Activated naive CD8-positive, alpha-beta T cell treated with anti-CD3 and anti-CD28 coated beads, Interleukin-2, amount 10 ng/mL, durations not matched to agents 7 days and 5 days (primary cell): ENCODE measurements at regions not wholly inside any gene's neighbourhood (a gene's known extent, or its start where the extent isn't known, plus 50 kb on each side); places are given as distances from the start of the nearest gene placed in this dataset.
"Not testable (repeated sequence)": the region's sequence is repeated elsewhere in the genome, so short reads cannot be mapped to it uniquely, and the experiment has no call there.

ENCODE experiments used
- ATAC-seq: fragments of 150-1000 bp; cut with Tn5 transposase; one replicate; pipeline ENCODE4 v1.10.0; 2021; ENCODE audit warnings: low read depth, moderate library complexity
- POLR2A ChIA-PET: fragments of 350-600 bp; sonication (Branson Sonifier 250); formaldehyde crosslinking; loops from one replicate; lab custom pipeline; 2021; ENCODE audit warnings: antibody characterized with exemption; lab: Charles Lee
- DNase-seq: peaks from one replicate; pipeline ENCODE4 v3.0.0; 2021
- H3K27ac Mint-ChIP-seq: one replicate; pipeline ENCODE4 v1.8.0; 2022; ENCODE audit warnings: mild to moderate bottlenecking, mixed read lengths
- H3K27me3 Mint-ChIP-seq: one replicate; pipeline ENCODE4 v1.8.0; 2022; ENCODE audit warnings: mild to moderate bottlenecking, moderate library complexity, mixed read lengths
- H3K36me3 Mint-ChIP-seq: one replicate; pipeline ENCODE4 v1.8.0; 2021; ENCODE audit warnings: mild to moderate bottlenecking, mixed read lengths
- H3K4me1 Mint-ChIP-seq: one replicate; pipeline ENCODE4 v1.8.0; 2021; ENCODE audit warnings: mixed read lengths
- H3K4me3 Mint-ChIP-seq: one replicate; pipeline ENCODE4 v1.8.0; 2022; ENCODE audit warnings: mild to moderate bottlenecking, moderate library complexity, mixed read lengths
- H3K9me3 Mint-ChIP-seq: one replicate; pipeline ENCODE4 v1.8.0; 2021; ENCODE audit warnings: mixed read lengths

DNA sequence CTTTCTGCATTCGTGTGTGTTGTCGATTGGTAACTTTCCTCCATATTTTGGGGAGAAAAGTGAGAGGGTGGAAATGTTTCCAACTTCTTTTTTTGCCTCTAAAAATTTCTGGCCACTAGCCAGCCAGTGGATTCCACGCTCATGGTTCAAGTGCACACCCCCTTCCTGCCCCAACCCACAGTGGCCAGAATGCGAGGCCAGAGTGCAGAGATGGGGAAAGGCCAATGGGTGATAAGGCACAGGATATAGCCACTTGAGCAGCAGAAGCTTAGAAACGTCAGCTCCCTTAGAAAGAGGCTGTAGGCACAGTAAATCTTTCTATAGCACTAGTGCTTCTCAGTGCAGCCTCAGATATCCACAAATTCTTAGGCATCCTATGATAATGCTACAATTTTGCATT is 75.8 kb upstream of the ADRB2 start:
- Mint-ChIP-seq H3K27me3 (peaks cover 21% of the 10 kb centered on the region), H3K36me3 (no peaks in the 10 kb centered on the region), H3K4me3 (no peak overlapping the region), H3K27ac (no peak overlapping the region), H3K9me3 (peaks cover 5% of the 10 kb centered on the region), H3K4me1 (no peaks in the 10 kb centered on the region)
- POLR2A ChIA-PET: no interaction called here
- no peak for DNase-seq
- ATAC-seq: no peak

GRCh38 chr5:148751025-148751424 is 75.4 kb upstream of the ADRB2 start:
- Mint-ChIP-seq H3K36me3 (no peaks in the 10 kb centered on the region), H3K27ac (no peak overlapping the region)

DNA sequence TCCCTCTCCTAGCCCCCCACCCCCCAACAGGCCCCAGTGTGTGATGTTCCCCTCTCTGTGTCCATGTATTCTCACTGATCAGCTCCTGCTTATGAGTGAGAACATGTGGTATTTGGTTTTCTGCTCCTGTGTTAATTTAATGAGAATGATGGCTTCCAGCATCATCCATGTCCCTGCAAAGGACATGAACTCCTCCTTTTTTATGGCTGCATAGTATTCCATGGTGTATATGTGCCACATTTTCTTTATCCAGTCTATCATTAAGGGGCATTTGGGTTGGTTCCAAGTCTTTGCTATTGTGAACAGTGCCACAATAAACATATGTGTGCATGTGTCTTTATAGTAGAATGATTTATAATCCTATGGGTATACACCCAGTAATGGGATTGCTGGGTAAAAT is 74.0 kb upstream of the ADRB2 start:
- H3K36me3 Mint-ChIP-seq, H3K9me3 Mint-ChIP-seq, H3K27ac Mint-ChIP-seq, POLR2A ChIA-PET, H3K4me1 Mint-ChIP-seq, ATAC-seq, DNase-seq, H3K4me3 Mint-ChIP-seq: not testable (repeated sequence)
- peaks cover 26% of the 10 kb centered on the region for H3K27me3 Mint-ChIP-seq

More at GRCh38 chr5:148751025-148751424, 75.4 kb upstream of the ADRB2 start:
- no peak for DNase-seq
- Mint-ChIP-seq H3K27me3 (peaks cover 24% of the 10 kb centered on the region), H3K9me3 (peaks cover 5% of the 10 kb centered on the region), H3K4me1 (no peaks in the 10 kb centered on the region), H3K4me3 (no peak overlapping the region)
- POLR2A ChIA-PET: no interaction called here
- no peak for ATAC-seq

DNA sequence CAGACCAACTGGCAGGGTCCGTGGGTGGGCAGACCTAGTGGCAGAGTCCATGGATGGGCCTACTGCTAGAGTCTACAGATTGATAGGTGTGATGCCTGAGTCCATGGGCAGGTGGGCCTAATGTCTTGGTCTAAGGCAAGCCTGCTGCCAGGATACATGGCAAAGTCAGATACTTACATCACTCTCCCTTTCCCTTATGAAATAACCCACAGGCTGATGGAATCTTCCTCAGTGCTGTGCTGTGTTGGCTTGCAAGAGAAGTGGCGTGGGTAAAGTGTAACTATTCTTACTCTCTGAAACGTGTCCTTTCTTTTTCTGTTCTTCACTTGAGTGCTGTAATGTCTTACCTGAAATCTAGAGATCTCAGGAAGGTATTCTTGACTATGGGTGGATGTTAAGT is 67.3 kb upstream of the ADRB2 start:
- POLR2A ChIA-PET: no interaction called here
- DNase-seq (no peak), ATAC-seq (no peak)
- Mint-ChIP-seq H3K4me1 (peaks cover 2% of the 10 kb centered on the region), H3K36me3 (no peaks in the 10 kb centered on the region), H3K9me3 (peaks cover 3% of the 10 kb centered on the region), H3K27ac (no peak overlapping the region), H3K27me3 (peaks cover 35% of the 10 kb centered on the region), H3K4me3 (no peak overlapping the region)

- POLR2A ChIA-PET: interaction anchor here (0.6 kb wide), 1 partner anchor 17 kb away, joined by 3 read pairs; no protein-coding TSS in a partner anchor
- Mint-ChIP-seq H3K27ac (no peak overlapping the region), H3K4me1 (peaks cover 2% of the 10 kb centered on the region), H3K36me3 (no peaks in the 10 kb centered on the region), H3K9me3 (no peaks in the 10 kb centered on the region), H3K27me3 (peaks cover 33% of the 10 kb centered on the region), H3K4me3 (no peak overlapping the region)
- DNase-seq (no peak), ATAC-seq (peak; percentile 42)
Measured at GRCh38 chr5:148760945-148761638, 65.3 kb upstream of the ADRB2 start.

DNA sequence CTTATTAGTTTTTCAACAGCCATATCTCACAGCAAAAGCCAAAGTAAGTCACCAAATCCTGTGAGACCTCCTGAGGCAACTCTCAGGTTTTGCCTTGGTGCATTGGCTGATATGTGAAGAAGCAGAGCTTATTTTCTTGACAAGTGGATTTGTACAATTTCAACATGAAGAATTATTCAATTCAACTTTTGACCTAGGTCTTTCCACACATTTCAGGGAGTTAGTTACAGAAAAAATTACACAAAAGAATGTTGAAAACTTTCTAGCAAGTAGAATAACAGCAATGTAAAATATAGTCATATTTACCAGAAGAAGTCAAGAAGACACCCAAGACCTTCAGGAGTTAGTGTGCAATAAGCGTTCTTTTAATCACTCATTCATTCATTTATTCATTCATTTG is 62.4 kb upstream of the ADRB2 start:
- ATAC-seq: no peak
- Mint-ChIP-seq H3K4me3 (no peak overlapping the region), H3K36me3 (no peaks in the 10 kb centered on the region), H3K27ac (no peak overlapping the region), H3K9me3 (no peaks in the 10 kb centered on the region), H3K4me1 (peaks cover 2% of the 10 kb centered on the region), H3K27me3 (peaks cover 46% of the 10 kb centered on the region)
- no peak for DNase-seq
- POLR2A ChIA-PET: no interaction called here

DNA sequence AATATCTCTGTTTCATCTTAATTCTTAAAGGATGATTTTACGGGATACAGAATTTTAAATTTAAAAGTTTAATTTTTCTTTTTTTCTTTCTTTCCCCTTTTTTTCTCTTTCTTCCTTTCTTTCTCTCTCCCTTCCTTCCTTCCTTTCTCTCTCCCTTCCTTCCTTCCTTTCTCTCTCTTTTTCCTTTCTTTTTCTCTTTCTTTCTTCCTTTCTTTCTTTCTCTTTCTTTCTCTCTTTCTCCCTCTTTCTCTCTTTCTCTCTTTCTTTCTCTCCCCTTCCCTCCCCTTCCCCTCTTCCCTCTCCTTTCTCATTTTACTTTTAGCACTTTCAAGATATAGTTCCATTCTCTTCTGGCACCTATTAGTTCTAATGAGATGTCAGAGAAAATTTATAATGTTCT is 61.4 kb upstream of the ADRB2 start:
- no peaks in the 10 kb centered on the region for H3K9me3 Mint-ChIP-seq
- H3K4me3 Mint-ChIP-seq: no peak overlapping the region
- H3K36me3 Mint-ChIP-seq: no peaks in the 10 kb centered on the region
- ATAC-seq (no peak), DNase-seq (no peak)
- H3K27ac Mint-ChIP-seq: no peak overlapping the region
- POLR2A ChIA-PET: no interaction called here
- peaks cover 41% of the 10 kb centered on the region for H3K27me3 Mint-ChIP-seq
- H3K4me1 Mint-ChIP-seq: peaks cover 2% of the 10 kb centered on the region

- ATAC-seq (no peak), DNase-seq (no peak)
- Mint-ChIP-seq H3K4me1 (no peaks in the 10 kb centered on the region), H3K9me3 (no peaks in the 10 kb centered on the region), H3K4me3 (no peak overlapping the region), H3K27ac (no peak overlapping the region), H3K36me3 (no peaks in the 10 kb centered on the region), H3K27me3 (peaks cover 49% of the 10 kb centered on the region)
- POLR2A ChIA-PET: no interaction called here
Measured at GRCh38 chr5:148768806-148769415, 57.5 kb upstream of the ADRB2 start.

- ATAC-seq (no peak), DNase-seq (no peak)
- H3K27ac Mint-ChIP-seq: no peak overlapping the region
- H3K4me1 Mint-ChIP-seq: no peaks in the 10 kb centered on the region
- no peaks in the 10 kb centered on the region for H3K9me3 Mint-ChIP-seq
- POLR2A ChIA-PET: no interaction called here
- H3K4me3 Mint-ChIP-seq: no peak overlapping the region
- H3K27me3 Mint-ChIP-seq: peaks cover 46% of the 10 kb centered on the region
- no peaks in the 10 kb centered on the region for H3K36me3 Mint-ChIP-seq
Measured at GRCh38 chr5:148769941-148770340, 56.5 kb upstream of the ADRB2 start.

DNA sequence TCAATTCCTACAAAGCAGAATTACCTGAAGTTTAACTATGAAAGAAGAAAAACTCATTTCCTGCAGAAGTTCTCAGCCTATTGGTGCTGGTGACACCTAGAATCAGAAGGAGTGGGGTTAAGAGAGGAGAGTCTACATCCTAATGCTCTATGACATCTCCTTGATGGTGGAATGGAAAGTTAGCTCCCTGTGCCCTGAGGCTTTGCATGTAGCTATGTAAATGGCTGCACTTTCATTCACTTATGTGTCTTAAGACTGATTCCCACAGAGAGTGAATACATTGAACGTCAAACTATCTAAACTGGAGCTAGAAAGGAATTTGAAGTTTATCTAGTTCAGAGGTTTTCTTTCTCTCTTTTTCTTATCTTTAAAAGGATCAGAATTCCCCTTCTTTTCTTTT is 52.1 kb upstream of the ADRB2 start:
- Mint-ChIP-seq H3K4me3 (no peak overlapping the region), H3K27ac (no peak overlapping the region), H3K27me3 (peaks cover 36% of the 10 kb centered on the region), H3K9me3 (no peaks in the 10 kb centered on the region), H3K36me3 (no peaks in the 10 kb centered on the region), H3K4me1 (no peaks in the 10 kb centered on the region)
- ATAC-seq: no peak
- no peak for DNase-seq
- POLR2A ChIA-PET: no interaction called here

DNA sequence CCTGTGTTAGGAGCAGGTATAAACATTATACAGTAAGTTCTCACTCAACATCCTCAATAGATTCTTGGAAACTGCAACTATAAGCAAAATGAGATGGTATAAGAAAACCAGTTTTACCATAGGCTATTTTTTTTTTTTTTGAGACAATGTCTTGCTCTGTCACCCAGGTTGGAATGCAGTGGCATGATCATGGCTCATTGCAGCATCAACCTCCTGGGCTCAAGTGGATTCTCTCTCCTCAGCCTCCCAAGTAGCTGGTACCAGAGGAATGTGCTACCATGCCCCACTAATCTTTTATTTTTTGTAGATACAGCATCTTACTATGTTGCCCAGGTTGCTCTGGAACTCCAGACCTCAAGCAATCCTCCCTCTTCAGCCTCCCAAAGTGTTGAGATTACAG is 50.1 kb upstream of the ADRB2 start:
- Mint-ChIP-seq H3K9me3 (no peaks in the 10 kb centered on the region), H3K27me3 (peaks cover 36% of the 10 kb centered on the region), H3K27ac (no peak overlapping the region), H3K4me3 (no peak overlapping the region), H3K4me1 (no peaks in the 10 kb centered on the region), H3K36me3 (peaks cover 1% of the 10 kb centered on the region)
- DNase-seq (no peak), ATAC-seq (no peak)
- POLR2A ChIA-PET: no interaction called here
